ENCODE measurements at regions not wholly inside any gene's neighbourhood (a gene's known extent, or its start where the extent isn't known, plus 50 kb on each side); places are given as distances from the start of the nearest gene placed in this dataset.

DNA sequence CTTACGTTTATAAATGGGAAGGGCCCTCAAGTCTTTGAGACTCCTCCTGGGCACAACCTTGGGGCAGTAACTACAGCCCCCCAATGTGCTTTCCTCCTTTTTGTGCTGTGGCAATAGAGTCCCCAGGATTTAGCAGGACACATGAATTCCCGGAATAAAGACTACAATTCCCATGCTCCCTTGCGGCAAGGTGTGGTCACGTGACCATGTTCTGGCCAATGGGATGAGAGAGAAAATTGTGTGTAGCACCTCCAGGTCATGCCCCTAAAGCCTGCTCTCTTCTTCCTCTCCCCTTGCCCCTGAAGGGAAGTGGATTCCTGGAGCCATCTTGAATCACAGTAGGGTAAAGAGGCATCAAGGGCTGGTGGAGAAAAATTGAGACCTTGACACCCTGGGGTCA lies 295.1 kb upstream of the SFSWAP start:
- Histone ChIP-seq H3K4me3 (no peak overlapping the region), H4K20me1 (ENCODE audit: insufficient read depth, poor library complexity, severe bottlenecking) (no peaks in the 10 kb centered on the region), H3K27me3 (no peaks in the 10 kb centered on the region), H3K4me1 (ENCODE audit: insufficient read depth) (no peaks in the 10 kb centered on the region), H3K36me3 (replicated peaks; ENCODE audit: insufficient read depth, low read depth) (no peaks in the 10 kb centered on the region), H3K27ac (no peak overlapping the region), H3K9me3 (ENCODE audit: low read depth) (no peaks in the 10 kb centered on the region), H3K79me2 (no peaks in the 10 kb centered on the region), H2AFZ (no peak overlapping the region), H3K9me2 (replicated peaks; ENCODE audit: insufficient read depth) (no peaks in the 10 kb centered on the region), H3K4me2 (no peak overlapping the region)
- 82% methylated on average over 4 of the region's 4 CpGs for WGBS (ENCODE audit: low lambda C conversion rate, missing lambda C conversion rate)
- no peak for DNase-seq (ENCODE audit: low spot score)
- no peak for TF ChIP-seq EZH2phosphoT487 (IDR thresholded peaks at IDR 0.05; ENCODE audit: low read depth, severe bottlenecking, unreplicated experiment)
- TF ChIP-seq, protein P1, sequence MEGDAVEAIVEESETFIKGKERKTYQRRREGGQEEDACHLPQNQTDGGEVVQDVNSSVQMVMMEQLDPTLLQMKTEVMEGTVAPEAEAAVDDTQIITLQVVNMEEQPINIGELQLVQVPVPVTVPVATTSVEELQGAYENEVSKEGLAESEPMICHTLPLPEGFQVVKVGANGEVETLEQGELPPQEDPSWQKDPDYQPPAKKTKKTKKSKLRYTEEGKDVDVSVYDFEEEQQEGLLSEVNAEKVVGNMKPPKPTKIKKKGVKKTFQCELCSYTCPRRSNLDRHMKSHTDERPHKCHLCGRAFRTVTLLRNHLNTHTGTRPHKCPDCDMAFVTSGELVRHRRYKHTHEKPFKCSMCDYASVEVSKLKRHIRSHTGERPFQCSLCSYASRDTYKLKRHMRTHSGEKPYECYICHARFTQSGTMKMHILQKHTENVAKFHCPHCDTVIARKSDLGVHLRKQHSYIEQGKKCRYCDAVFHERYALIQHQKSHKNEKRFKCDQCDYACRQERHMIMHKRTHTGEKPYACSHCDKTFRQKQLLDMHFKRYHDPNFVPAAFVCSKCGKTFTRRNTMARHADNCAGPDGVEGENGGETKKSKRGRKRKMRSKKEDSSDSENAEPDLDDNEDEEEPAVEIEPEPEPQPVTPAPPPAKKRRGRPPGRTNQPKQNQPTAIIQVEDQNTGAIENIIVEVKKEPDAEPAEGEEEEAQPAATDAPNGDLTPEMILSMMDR (IDR thresholded peaks at IDR 0.05; ENCODE audit: poor library complexity): no peak
- TF ChIP-seq EZH2 (IDR thresholded peaks at IDR 0.05; ENCODE audit: borderline replicate concordance): no peak

DNA sequence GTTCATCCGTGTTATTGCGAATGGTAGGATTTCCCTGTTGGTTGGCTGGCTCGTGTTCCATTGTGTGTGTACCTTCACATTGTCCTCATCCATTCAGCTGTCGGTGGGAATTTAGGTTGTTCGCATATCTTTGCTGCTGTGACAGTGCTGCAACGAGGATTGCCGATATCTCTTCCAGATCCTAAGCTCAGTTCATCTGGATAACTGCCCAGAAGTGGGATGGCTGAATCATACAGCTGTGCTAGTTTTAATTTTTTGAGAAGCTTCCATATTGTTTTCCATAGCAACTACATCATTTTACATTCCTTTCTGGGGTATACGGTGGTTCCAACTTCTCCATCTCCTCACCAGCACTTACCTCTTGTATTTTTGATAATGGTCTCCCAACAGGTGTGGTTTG lies 292.8 kb upstream of the SFSWAP start:
- no peaks in the 10 kb centered on the region for H3K27me3 ChIP-seq
- H4K20me1 ChIP-seq (ENCODE audit: insufficient read depth, poor library complexity, severe bottlenecking): no peaks in the 10 kb centered on the region
- 90% methylated on average over 8 of the region's 8 CpGs for WGBS (ENCODE audit: low lambda C conversion rate, missing lambda C conversion rate)
- H3K9me2 ChIP-seq (replicated peaks; ENCODE audit: insufficient read depth): no peaks in the 10 kb centered on the region
- H3K4me3 ChIP-seq: no peak overlapping the region
- H3K36me3 ChIP-seq (replicated peaks; ENCODE audit: insufficient read depth, low read depth): no peaks in the 10 kb centered on the region
- TF ChIP-seq EZH2phosphoT487 (IDR thresholded peaks at IDR 0.05; ENCODE audit: low read depth, severe bottlenecking, unreplicated experiment): no peak
- TF ChIP-seq, protein P1 (IDR thresholded peaks at IDR 0.05; ENCODE audit: poor library complexity): no peak
- no peak for TF ChIP-seq EZH2 (IDR thresholded peaks at IDR 0.05; ENCODE audit: borderline replicate concordance)
- no peaks in the 10 kb centered on the region for H3K9me3 ChIP-seq (ENCODE audit: low read depth)
- H3K79me2 ChIP-seq: no peaks in the 10 kb centered on the region
- no peak for DNase-seq (ENCODE audit: low spot score)
- no peak overlapping the region for H2AFZ ChIP-seq
- no peak overlapping the region for H3K4me2 ChIP-seq
- no peaks in the 10 kb centered on the region for H3K4me1 ChIP-seq (ENCODE audit: insufficient read depth)
- H3K27ac ChIP-seq: no peak overlapping the region

- WGBS (ENCODE audit: low lambda C conversion rate, missing lambda C conversion rate): 77% methylated on average over 2 of the region's 2 CpGs
- H3K36me3 ChIP-seq (replicated peaks; ENCODE audit: insufficient read depth, low read depth): no peaks in the 10 kb centered on the region
- H2AFZ ChIP-seq: no peak overlapping the region
- H3K4me3 ChIP-seq: no peak overlapping the region
- H3K27me3 ChIP-seq: no peaks in the 10 kb centered on the region
- no peak for DNase-seq (ENCODE audit: low spot score)
- no peaks in the 10 kb centered on the region for H4K20me1 ChIP-seq (ENCODE audit: insufficient read depth, poor library complexity, severe bottlenecking)
- H3K4me1 ChIP-seq (ENCODE audit: insufficient read depth): no peaks in the 10 kb centered on the region
- no peaks in the 10 kb centered on the region for H3K9me2 ChIP-seq (replicated peaks; ENCODE audit: insufficient read depth)
- H3K9me3 ChIP-seq (ENCODE audit: low read depth): no peaks in the 10 kb centered on the region
- no peak overlapping the region for H3K27ac ChIP-seq
- no peaks in the 10 kb centered on the region for H3K79me2 ChIP-seq
- H3K4me2 ChIP-seq: no peak overlapping the region
- TF ChIP-seq EZH2 (IDR thresholded peaks at IDR 0.05; ENCODE audit: borderline replicate concordance): no peak
- TF ChIP-seq EZH2phosphoT487 (IDR thresholded peaks at IDR 0.05; ENCODE audit: low read depth, severe bottlenecking, unreplicated experiment): no peak
- TF ChIP-seq, protein P1 (IDR thresholded peaks at IDR 0.05; ENCODE audit: poor library complexity): no peak
These were observed 292.0 kb upstream of the SFSWAP start for GRCh38 chr12:131418884-131419283.
